ENCODE measurements at regions not wholly inside any gene's neighbourhood (a gene's known extent, or its start where the extent isn't known, plus 50 kb on each side); places are given as distances from the start of the nearest gene placed in this dataset.

DNA sequence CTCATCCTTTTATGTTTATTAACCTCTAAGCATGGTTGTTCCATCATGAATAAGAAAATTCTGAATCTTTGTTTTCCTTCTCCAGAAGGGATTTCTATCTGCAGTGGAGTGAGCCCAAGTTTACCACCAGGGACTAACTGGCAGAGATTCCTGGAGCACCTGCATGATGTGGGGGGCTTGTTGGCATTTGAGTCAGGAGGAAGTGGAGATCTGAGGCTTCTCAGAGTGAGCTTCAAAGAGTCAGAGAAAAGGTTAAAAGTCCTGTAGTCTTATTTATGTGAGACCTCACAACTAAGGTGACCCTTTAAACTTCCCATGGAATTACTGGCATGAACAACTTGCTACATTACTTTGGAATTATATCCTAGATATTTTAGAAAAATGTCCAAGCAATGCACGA is 138.1 kb upstream of the SLC24A3 start:
- H3K9me3 ChIP-seq = no peaks in the 10 kb centered on the region
- H3K4me1 ChIP-seq = peaks cover 7% of the 10 kb centered on the region
- no peak overlapping the region for H3K27ac ChIP-seq
- H3K36me3 ChIP-seq = no peaks in the 10 kb centered on the region
- no peak for DNase-seq (ENCODE audit: low spot score in 2 of 2)
- TF ChIP-seq POLR2A (IDR thresholded peaks at IDR 0.05) (no peak), EP300 (IDR thresholded peaks at IDR 0.05) (no peak), POLR2AphosphoS5 (IDR thresholded peaks at IDR 0.05) (no peak), CTCF (IDR thresholded peaks at IDR 0.05) (no peak)
- H3K4me3 ChIP-seq = no peak overlapping the region
- no peaks in the 10 kb centered on the region for H3K27me3 ChIP-seq
- 46% methylated on average over 1 of the region's 1 CpG for WGBS

DNA sequence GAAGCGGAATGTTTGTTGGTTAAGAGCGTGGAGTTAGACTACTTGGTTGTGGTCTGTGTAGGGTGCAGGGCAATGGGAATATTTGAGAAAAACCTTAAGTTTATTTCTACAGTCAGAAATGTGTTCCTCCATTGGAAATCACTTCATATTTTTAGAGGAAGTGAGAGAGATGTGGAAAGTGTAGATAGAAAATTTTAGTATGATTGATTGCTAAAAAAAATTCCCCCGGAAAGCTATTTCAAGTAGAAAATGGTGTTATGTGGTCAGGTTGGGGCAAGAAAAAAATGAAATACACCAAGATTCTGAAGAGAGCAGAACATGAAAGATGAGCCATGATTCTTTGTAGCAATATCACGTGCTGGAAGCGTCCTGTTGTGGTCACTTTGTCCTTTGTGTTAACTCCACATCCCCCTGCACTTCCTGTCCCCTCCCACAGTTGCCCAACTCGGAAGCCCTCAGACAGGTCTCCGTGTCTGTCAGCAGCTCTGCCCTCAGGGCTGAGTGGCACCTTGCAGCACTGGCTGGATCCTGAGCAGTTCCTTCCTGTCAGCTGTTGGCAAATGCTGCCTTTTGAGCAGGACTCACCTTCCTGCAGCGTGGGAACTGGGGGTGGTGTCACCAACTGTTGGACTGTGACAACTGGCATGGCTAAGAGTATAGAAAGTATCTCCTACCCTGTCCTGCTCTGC is 137.5 kb upstream of the SLC24A3 start:
- Histone ChIP-seq H3K27ac (no peak overlapping the region), H3K4me3 (no peak overlapping the region), H3K9me3 (no peaks in the 10 kb centered on the region), H3K4me1 (peaks cover 7% of the 10 kb centered on the region), H3K27me3 (no peaks in the 10 kb centered on the region), H3K36me3 (no peaks in the 10 kb centered on the region)
- 53% methylated on average over 7 of the region's 8 CpGs for WGBS
- no peak for TF ChIP-seq POLR2AphosphoS5 (IDR thresholded peaks at IDR 0.05)
- TF ChIP-seq EP300 (IDR thresholded peaks at IDR 0.05) = no peak
- no peak for TF ChIP-seq POLR2A (IDR thresholded peaks at IDR 0.05)
- TF ChIP-seq CTCF (IDR thresholded peaks at IDR 0.05) = no peak
- no peak for DNase-seq (ENCODE audit: low spot score in 2 of 2)

DNA sequence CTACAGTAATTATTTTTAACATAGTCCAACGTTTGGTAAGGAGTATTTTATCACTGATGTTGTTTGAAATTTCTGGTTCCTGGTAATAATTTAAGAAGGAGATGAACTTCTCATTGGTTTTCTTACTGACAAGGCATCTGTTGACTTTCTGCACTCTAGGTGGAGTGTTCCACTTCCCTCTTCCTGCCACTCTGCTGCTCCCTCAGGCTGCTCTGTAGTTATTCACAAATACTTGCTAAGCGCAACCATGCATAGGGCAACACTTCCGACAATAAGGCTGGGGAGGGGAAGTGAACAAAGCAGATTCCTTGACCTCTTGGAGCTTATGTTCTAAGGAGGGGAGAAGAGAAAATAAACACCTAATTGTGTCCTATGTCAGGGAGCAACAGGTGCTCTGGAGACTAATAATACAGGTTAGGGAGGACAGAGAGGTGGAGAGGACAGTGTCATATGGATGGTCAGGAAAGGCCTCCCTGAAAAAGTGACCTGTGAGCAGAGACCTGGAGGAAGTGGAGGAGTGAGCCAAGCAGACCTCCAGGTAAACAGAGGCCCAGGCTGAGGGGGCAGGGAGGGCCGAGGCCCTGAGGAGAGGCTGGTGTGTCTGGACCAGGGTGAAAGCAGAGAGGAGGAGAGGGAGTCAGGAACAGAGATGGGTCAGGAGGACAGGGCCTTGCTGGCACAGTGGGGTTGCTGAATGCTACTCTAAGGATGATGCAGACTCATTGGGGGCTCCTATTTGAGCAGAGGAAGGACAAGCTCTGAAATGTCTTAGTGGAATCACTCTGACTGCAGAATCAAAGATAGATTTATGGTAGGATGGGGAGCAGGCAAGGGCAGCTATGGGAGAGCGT is 134.8 kb upstream of the SLC24A3 start:
- Histone ChIP-seq H3K36me3 (no peaks in the 10 kb centered on the region), H3K9me3 (no peaks in the 10 kb centered on the region), H3K27me3 (no peaks in the 10 kb centered on the region), H3K4me1 (peaks cover 7% of the 10 kb centered on the region), H3K4me3 (no peak overlapping the region), H3K27ac (no peak overlapping the region)
- WGBS = 79% methylated on average over 5 of the region's 5 CpGs
- DNase-seq (ENCODE audit: low spot score in 2 of 2) = no peak
- TF ChIP-seq EP300 (IDR thresholded peaks at IDR 0.05) = no peak
- no peak for TF ChIP-seq CTCF (IDR thresholded peaks at IDR 0.05)
- TF ChIP-seq POLR2A (IDR thresholded peaks at IDR 0.05) = no peak
- no peak for TF ChIP-seq POLR2AphosphoS5 (IDR thresholded peaks at IDR 0.05)

DNA sequence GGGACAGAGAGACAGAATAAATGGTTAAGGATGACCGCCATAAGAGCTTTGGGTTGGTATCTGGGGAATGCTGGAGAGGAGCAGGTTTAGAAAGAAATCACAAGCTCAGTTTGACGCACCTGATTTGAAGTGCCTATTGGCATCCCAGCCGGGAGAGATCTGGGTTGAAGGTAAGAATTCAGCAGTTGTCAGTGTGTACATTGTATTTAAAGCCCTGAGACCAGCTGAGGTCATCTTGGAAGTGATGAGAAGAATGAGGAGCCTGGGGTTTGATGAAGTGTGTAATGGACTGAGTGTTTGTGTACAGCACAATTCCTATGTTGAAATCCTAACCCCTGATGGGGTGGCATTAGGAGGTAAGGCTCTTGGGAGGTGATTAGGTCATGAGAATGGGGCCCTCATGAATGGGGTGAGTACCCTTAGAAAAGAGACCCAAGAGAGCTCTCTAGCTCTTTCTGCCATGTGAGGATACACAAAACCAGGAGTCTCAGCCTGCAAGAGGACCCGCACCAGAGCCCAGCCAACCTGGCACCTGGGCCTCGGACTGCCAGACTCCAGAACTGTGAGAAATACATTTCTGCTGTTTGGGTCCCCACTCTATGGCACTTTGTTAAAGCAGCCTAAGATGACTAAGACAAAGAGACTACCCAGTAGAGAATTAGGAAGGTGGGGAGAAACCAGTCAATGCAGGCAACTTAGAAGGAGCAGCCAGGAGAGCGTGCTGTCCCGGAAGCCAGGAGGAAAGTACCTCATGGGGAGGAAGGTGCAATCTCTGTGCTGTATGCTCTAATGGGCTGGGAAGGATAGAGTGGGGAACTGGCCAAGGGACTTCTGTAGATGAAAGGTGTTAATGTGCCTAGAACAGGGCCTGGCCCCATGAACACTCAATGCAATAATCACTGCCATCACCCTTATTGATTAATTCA is 133.7 kb upstream of the SLC24A3 start:
- no peak overlapping the region for H3K27ac ChIP-seq

More for the DNA sequence above, 133.7 kb upstream of the SLC24A3 start:
- Histone ChIP-seq H3K27me3 (no peaks in the 10 kb centered on the region), H3K4me1 (peaks cover 7% of the 10 kb centered on the region), H3K36me3 (no peaks in the 10 kb centered on the region), H3K4me3 (no peak overlapping the region), H3K9me3 (no peaks in the 10 kb centered on the region)
- TF ChIP-seq POLR2A (IDR thresholded peaks at IDR 0.05) (no peak), POLR2AphosphoS5 (IDR thresholded peaks at IDR 0.05) (no peak), EP300 (IDR thresholded peaks at IDR 0.05) (no peak), CTCF (IDR thresholded peaks at IDR 0.05) (no peak)
- 89% methylated on average over 7 of the region's 7 CpGs for whole genome bisulfite sequencing
- DNase-seq (ENCODE audit: low spot score in 2 of 2) = no peak
